GM18507 (cell line): ENCODE measurements at regions not wholly inside any gene's neighbourhood (a gene's known extent, or its start where the extent isn't known, plus 50 kb on each side); places are given as distances from the start of the nearest gene placed in this dataset.
"Not testable (repeated sequence)": the region's sequence is repeated elsewhere in the genome, so short reads cannot be mapped to it uniquely, and the experiment has no call there.

ENCODE experiments used
- DNase-seq: peaks from one replicate; pipeline ENCODE4 v3.0.0; 2011; ENCODE audit warnings: low read depth; ENCODE audit not compliant: insufficient read length; ENCODE audit errors: extremely low spot score
- FAIRE-seq: peaks from 2 replicates; lab custom pipeline; 2011; peaks lifted over from hg19 to GRCh38; lab: Jason Lieb, UNC

DNA sequence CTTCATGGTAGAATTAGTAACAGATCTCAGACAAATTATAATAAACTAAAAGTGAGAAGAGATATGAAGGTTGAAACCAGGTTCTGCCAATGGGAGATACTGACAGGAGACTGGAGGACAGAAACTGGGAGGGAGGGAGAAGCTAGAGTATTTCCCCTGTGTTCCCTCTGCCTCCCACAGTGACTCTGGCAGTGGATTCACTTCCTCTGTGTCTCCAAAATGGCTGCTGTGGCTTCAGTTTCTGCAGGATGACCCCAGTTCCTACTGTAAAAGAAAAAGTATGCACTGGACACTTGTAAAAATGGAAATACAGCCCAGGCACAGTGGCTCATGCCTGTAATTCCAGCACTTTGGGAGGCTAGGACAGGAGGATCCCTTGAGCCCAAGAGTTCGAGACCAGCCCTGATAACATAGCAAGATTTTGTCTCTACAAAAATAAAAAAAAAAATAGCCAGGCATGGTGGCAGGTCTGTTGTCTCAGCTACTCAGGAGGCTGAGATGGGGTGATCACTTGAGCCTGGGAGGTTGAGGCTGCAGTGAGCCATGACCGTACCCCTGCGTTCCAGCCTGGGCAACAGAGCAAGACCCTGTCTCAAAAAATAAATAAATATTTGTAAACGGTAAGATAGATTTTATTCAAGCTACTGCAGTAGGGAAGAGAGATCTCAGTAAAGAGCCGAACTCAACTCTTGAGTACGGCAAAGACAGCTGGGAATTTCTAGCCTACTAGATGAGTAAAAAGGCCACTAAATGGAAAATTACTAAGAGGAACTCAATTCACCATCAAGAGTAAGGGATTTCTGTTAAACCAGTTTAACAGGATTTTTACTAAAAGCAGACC is 156.6 kb upstream of the TRIM24 start:
- DNase-seq (no peak), FAIRE-seq (no peak)

DNA sequence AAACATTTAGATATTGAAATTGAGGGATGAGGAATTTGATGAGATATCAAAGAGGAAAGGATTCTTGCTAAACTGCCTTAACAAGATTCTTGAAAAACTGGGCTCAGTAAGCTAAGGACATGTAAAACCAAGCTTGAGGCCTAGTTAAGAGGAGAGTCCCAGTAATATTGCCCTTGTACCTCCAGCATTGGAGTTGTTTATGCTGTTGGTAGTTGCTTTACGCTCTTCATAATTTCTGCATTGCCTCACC is 156.1 kb upstream of the TRIM24 start:
- DNase-seq = no peak

DNA sequence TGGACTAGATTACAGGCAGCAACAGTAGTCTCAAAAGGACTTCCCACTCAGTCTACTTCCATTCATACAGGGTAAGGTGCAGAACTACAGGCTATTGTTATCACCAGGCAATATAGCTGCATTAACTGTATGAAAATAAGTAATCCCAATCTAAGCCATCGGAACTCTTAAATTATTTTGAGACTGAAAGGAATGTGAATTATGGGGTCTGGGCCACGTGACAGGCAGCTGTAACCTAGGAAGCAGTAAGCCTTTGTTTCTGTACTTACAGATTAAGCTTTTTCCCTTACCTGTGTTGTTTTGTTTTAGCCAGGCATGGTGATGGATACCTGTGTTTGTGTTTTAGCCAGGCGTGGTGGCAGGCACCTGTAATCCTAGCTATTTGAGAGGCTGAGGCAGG is 152.4 kb upstream of the TRIM24 start:
- FAIRE-seq (no peak), DNase-seq (no peak)

More for the DNA sequence above, 156.1 kb upstream of the TRIM24 start:
- FAIRE-seq = no peak

DNA sequence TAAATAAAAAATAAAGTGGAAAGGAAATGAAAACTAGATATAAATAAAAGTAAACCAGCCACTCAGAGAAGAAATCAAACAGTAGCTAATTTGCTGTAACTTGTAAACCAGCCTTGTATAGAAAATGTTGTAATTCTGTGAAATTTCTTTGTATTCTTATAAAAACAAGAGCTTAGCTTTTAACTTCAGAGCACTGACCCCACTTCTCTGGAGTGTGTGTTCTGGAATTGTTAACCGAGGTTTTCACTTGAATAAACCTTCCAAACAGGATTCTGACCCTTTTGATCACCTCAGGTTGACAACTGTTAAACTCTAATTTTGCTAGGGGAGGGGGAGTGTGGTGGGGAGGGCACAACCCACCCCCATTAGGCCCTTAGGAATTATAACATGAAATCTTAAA is 151.9 kb upstream of the TRIM24 start:
- FAIRE-seq (no peak), DNase-seq (no peak)

DNA sequence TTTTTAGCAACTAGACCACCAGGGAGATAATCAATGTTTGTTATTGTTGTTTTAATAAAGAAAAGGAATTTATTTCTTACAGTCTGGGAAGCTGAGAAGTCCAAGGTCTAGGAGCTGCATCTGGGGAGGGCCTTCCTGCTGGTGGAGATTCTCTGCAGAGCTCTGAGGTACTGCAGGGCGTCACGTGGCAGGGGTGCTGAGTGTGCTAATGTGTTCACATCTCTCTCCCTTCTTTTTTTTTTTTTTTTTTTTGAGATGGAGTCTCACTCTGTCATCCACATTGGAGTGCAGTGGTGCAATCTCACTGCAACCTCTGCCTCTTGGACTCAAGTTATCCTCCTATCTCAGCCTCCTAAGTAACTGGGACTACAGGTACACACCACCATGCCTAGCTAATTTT is 150.9 kb upstream of the TRIM24 start:
- FAIRE-seq (no peak), DNase-seq (no peak)

DNA sequence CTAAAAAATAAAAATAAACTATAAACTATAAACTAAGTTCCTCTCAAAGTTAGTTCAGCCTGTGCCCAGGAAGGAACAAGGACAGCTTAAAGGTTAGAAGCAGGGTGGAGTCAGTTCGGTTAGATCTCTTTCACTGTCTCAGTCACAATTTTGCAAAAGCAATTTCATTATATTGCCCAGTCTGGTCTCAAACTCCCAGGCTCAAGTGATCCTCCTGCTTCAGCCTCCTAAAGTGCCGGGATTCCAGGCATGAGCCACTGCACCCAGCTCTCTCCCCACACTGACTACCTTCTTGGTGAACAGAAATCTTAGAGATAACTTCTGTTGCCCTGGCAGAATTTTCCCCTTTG is 146.3 kb upstream of the TRIM24 start:
- no peak for FAIRE-seq
- no peak for DNase-seq

DNA sequence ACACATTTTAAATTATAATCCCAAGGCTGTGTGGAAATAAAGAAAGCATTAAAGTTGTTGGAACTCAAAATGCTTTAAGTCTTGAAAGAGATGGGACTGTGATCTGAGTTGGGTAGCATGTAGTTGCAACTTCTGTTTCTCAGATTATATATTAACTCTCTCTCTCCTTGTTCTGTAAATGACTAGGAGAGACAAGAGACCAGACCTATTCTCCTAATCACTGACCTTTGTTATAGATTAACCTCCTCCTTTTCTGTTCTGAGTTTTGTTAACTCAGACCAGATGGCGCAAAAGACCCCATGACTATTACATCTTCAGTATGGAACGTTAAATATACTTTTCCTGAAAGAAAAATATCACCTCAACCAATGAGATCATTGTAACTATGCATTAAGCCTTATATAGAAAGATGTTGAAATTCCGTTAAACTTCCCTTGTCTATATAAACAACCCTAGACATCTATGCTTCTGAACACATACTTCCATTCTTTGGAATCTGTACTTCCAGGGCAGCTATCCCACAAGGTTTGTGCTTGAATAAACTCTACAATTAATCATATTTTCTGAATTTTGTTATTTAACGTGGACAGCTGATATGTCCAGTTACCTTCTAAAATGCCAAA is 143.5 kb upstream of the TRIM24 start:
- DNase-seq (peak; percentile 2), FAIRE-seq (peak; percentile 88)

DNA sequence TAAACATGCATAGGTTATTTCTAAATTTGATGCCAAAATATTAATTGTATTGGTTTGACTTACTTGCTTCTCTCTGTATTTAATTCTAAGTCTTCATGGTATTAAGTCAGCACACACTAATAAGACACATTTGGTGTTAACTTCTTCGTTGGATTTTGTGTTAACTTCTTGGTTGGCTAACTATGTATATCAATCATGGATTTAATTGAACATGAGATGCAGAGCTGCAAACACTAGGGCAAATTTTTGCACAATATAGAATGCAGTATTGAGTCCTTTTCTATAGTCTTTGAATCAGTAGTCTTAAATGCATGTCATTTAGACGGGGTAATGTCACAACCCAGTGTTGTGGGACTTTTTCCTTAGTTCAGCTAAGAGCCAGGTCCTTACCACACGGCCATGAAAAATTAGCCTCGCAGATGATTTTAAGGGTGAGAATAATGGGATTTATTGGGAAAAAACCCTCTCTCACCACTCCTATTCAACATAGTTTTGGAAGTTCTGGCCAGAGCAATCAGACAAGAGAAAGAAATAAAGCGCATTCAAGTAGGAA is 142.9 kb upstream of the TRIM24 start:
- FAIRE-seq = peak; percentile 53
- no peak for DNase-seq

DNA sequence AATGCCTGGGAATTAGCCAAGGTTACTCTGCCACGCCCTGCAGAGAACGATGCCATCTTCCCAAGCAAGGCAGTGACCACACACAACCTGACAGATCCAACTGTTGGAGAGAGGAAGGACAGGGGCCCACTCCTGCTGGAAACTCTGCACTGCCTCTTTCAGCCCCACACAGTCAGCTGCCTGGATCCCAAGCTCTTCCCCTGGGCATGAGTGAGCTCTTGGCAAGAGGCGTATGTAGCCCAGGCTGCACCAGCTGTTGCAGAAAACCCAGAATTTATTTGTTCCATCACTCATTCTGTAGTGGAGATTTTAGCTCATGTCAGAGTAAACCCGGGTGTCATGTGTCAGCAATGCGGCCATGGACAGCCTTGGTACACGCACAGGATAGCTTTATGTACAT is 135.1 kb upstream of the TRIM24 start:
- DNase-seq = no peak
- FAIRE-seq = no peak

DNA sequence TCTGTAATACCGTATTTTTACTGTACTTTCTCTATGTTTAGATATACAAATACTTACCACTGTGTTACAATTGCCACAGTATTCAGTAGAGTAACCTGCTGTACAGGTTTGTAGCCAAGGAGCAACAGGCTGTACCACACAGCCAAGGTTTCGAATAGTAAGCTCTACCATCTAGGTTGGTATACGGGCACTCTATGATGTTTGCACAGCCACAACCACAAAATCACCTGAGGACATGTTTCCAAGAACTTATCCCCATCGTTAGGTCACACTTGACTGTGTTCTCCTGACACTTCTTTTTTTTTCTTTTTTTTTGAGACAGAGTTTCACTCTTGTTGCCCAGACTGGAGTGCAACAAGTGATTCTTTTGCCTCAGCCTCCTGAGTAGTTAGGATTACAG is 134.6 kb upstream of the TRIM24 start:
- no peak for DNase-seq
- no peak for FAIRE-seq

DNA sequence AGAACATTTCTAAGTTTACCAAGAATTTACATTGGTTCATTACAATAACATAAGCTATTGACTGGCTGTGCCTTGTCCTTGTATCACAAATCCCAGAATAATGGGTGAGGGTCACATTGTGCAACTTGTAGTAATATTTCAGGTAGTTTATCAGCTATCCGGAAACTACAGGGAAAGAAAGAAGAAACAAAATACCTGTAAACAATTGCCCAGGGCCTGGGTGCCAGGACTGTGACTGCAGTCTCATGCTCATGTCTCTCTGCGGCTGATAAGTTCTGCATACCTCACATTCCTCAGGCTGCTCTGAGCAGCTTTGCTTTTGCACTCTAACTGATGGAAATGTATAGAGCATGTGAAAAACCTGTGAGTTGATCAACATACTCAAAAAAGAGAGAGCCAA is 131.8 kb upstream of the TRIM24 start:
- DNase-seq (no peak), FAIRE-seq (no peak)

DNA sequence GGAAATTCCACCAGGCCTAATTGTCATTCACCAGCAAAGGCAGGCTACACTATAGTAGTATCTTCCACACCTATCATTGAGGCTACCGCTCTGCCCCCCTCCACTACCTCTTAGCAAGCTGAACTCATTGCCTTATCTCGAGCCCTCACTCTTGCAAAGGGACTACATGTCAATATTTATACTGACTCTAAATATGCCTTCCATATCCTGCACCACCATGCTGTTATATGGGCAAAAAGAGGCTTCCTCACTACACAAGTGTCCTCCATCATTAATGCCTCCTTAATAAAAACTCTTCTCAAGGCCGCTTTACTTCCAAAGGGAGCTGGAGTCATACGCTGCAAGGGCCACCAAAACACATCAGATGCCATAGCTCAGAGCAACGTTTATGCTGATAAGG is 127.2 kb upstream of the TRIM24 start:
- not testable (repeated sequence) for FAIRE-seq, DNase-seq

DNA sequence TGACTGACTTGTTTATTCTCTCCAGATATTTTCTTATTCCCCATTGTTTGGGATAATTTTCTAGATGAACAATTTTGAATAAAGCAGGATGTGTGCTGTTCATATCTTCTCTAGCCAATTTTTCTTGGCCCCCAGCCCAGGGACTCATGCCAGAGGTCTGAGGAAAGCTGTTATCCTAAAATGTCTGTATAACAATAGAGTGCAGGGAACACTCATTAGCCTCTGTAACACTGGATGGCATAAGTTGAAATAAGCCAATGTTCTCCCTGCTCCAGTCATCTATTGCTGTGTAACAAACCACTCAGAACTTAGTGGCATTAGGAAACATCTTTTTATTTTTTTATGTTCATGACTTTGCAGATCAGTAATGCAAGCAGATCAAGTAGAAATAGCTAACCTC is 121.7 kb upstream of the TRIM24 start:
- FAIRE-seq (no peak), DNase-seq (no peak)

DNA sequence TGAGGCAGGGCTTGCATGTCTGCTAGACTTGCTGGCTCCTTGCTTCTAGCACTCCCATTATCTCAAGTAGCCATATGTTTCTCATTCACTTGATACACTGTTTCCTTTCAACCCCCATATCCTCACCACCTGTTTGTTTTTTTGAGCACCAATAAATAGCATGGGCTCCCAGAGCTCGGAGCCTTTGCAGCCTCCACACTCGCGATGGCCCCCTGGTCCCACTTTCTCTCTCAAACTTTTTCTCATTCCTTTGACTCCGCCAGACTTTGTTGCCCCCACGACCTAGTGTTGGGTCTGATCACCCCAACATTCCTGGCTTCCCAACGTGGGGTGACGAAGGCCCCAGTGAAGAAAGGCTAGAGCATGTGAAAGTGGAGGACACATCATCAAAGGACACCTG is 120.8 kb upstream of the TRIM24 start:
- FAIRE-seq = not testable (repeated sequence)

DNA sequence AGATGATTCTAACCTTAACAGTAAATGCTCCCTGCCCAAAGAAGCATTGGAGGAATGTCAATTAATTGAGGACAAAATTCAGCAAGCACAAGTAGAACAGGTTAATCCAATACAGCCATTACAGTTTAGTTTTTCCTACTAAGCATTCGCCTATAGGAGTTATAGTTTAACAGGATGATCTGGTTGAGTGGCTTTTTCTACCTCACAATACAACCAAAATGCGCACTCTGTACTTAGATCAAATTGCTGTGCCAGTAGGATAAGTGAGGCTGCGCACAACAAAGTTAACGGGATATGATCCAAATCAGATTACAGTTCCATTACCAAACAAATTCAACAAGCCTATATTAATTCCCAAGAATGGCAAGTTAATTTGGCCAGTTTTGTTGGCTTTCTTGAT is 117.1 kb upstream of the TRIM24 start:
- no peak for DNase-seq
- FAIRE-seq = no peak

More for the DNA sequence above, 120.8 kb upstream of the TRIM24 start:
- not testable (repeated sequence) for DNase-seq

DNA sequence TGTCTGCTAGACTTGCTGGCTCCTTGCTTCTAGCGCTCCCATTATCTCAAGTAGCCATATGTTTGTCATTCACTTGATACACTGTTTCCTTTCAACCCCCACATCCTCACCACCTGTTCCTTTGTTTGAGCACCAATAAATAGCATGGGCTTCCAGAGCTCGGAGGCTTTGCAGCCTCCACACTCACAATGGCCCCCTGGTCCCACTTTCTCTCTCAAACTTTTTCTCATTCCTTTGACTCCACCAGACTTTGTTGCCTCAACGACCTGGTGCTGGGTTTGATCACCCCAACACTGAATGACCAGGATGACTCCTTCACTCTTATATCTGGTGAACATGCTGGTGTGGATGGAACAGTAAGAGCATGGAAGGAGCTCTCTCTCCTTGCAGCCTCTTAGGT is 114.5 kb upstream of the TRIM24 start:
- no peak for FAIRE-seq
- DNase-seq = no peak

DNA sequence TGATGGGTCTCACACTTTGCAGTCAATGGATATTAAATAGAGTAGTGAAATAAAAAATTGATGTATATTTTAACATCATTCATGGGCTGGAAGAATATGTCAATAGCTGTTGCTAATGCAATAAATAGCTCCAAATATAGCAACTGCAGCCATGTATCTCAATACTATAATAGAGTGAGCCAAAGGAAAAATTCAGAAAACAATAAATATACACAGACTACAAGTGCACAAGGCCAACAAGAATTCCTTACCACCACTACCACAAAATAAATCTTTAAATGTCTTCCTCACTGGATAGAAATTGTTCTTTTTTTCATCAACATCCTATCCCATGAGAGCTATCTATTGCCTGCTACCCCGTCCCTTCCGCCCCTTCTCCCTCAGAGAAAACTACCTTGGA is 113.1 kb upstream of the TRIM24 start:
- FAIRE-seq = no peak

DNA sequence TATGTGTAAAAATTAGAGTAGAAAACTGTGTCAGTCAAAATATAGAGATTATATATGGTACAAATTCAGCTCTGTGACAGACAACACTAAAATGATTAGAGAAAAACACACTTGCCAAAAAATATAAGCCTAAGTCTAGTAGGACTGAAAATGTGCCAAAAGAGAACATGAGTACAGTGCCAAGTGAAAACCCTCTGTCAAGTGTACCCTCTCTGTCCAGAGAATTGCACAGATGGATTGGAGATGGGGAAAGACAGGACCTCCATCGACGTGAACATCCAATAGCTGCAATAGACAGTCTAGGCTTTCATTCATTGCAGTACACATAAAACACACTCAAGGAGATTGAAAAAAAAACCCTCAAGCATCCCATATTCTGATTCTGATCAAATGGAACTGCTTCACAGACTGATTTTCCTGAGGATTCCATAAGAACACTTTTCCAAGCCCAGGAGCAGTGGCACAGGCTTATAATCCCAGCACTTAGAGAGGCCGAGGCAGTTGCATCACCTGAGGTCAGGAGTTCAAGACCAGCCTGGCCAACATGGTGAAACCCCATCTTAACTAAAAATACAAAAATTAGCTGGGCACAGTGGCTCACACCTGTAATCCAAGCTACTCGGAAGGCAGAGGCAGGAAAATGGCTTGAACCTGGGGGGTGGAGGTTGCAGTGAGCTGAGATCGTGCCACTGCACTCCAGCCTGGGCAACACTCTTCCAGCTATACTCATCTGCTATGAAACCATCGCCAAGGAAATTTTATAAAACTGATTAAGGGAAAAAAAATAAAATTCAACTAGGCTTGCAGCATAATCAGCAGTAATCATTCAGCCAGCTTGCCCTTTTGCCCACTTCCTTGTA is 110.0 kb upstream of the TRIM24 start:
- DNase-seq (no peak), FAIRE-seq (no peak)

More for the DNA sequence above, 113.1 kb upstream of the TRIM24 start:
- no peak for DNase-seq

DNA sequence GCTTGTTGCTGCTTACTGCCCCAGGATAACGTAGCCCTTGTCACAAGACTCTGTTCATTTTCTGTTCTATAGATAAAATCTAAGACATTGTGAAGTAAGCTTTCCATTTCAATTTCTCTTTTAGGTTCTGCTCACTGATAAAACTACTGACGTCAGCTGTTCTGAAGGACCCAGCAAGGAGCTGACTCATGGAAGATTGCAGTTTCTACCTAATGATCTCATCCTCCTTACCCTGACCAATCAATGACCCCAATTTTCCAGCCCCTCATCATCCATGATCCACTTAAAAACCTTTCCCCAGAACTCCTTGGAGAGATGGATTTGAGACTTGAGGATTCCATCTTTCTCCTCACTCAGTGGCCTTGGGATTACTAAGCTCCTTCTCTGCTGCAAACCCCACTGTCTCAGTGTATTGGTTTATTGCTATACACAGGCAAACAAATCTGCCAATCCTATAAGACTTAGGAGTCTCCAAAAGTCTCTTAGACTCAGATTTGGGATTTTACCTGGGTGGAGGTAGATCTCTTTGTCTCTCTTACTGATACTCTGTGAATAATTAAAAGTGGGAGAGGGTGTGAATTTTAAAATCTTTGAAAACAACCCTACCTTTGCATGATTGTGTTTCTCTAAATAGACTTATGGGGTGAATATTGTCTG is 109.2 kb upstream of the TRIM24 start:
- FAIRE-seq (no peak), DNase-seq (no peak)
